ENCODE measurements at regions not wholly inside any gene's neighbourhood (a gene's known extent, or its start where the extent isn't known, plus 50 kb on each side); places are given as distances from the start of the nearest gene placed in this dataset.

GRCh38 chr3:95887114-95887513, 927.3 kb upstream of the EPHA6 start:
- TF ChIP-seq CTCF (IDR thresholded peaks at IDR 0.05; ENCODE audit: borderline replicate concordance, extremely low read depth, low read length, poor library complexity, severe bottlenecking) (no peak), EZH2 (IDR thresholded peaks at IDR 0.05; ENCODE audit: borderline replicate concordance, low read depth, low read length, severe bottlenecking) (no peak)

Data from DND-41 (cell line).